B cell (primary cell): ENCODE measurements at regions not wholly inside any gene's neighbourhood (a gene's known extent, or its start where the extent isn't known, plus 50 kb on each side); places are given as distances from the start of the nearest gene placed in this dataset.

Experiments
- ATAC-seq: fragments of 200-7000 bp; cut with Tn5 transposase; one replicate; pipeline ENCODE4 v1.10.0; 2021; ENCODE audit warnings: low read depth, mild to moderate bottlenecking, moderate number of reproducible peaks, moderate library complexity
- CTCF ChIA-PET: fragments of 350-600 bp; sonication (Branson Sonifier 250); formaldehyde crosslinking; loops from one replicate; lab custom pipeline; 2021; ENCODE audit warnings: antibody characterized with exemption, inconsistent platforms; lab: Charles Lee
- POLR2A ChIA-PET: fragments of 350-600 bp; sonication (Branson Sonifier 250); formaldehyde crosslinking; loops from one replicate; lab custom pipeline; 2021; ENCODE audit warnings: antibody characterized with exemption; lab: Charles Lee
- DNase-seq: peaks from one replicate; pipeline ENCODE4 v3.0.0; 2013
- H2AFZ ChIP-seq: 2 replicates; pipeline ENCODE4 v1.6.1; 2012; ENCODE audit warnings: mild to moderate bottlenecking, low read depth, low read length; ENCODE audit not compliant: insufficient read depth, poor library complexity, severe bottlenecking
- H3K27ac ChIP-seq, 2 donors: 1 replicate in 1 of 2; 2 replicates in 1 of 2; pipeline ENCODE4 v1.5.1; 2012 to 2013; ENCODE audit warnings: low read length in 2 of 2, mild to moderate bottlenecking in 2 of 2, moderate library complexity in 1 of 2
- H3K27me3 ChIP-seq, 4 experiments: fragments of 200-600 bp in 1 of 4; sonication (generic) in 1 of 4; replicated peaks in 1 of 4; 1 replicate in 2 of 4; 2 replicates in 2 of 4; pipeline versions ENCODE4 v1.6.1 to v1.7.0; 2013 to 2016; ENCODE audit warnings: low read length in 3 of 4, mild to moderate bottlenecking in 2 of 4, mixed read lengths in 1 of 4, moderate library complexity in 1 of 4; ENCODE audit not compliant: insufficient read depth in 4 of 4, control insufficient read depth in 3 of 4; ENCODE audit errors: control extremely low read depth in 1 of 4
- H3K36me3 ChIP-seq, 2 experiments: replicated peaks in 1 of 2; 1 replicate in 1 of 2; 2 replicates in 1 of 2; pipeline versions ENCODE4 v1.6.1 to v1.7.1; 2013; ENCODE audit warnings: low read length in 1 of 2; ENCODE audit not compliant: insufficient read depth in 2 of 2, control insufficient read depth in 1 of 2; ENCODE audit errors: control extremely low read depth in 1 of 2, extremely low read depth in 1 of 2
- H3K4me1 ChIP-seq, 2 donors: fragments of 200-600 bp in 1 of 2; sonication (generic) in 1 of 2; 1 replicate in 1 of 2; 2 replicates in 1 of 2; pipeline versions ENCODE4 v1.5.1 to v1.6.1; 2013 to 2017; ENCODE audit warnings: low read length in 2 of 2; ENCODE audit not compliant: control insufficient read depth in 2 of 2, insufficient read depth in 2 of 2
- H3K4me2 ChIP-seq: replicated peaks from 2 replicates; pipeline ENCODE3; 2012; ENCODE audit warnings: mild to moderate bottlenecking, low read depth, low read length; ENCODE audit not compliant: poor library complexity, severe bottlenecking
- H3K4me3 ChIP-seq, 5 experiments: fragments of 200-600 bp in 1 of 5; sonication (generic) in 1 of 5; 1 replicate in 3 of 5; 2 replicates in 2 of 5; pipeline versions ENCODE4 v1.5.1 to v1.7.0; 2011 to 2016; ENCODE audit warnings: low read length in 4 of 5, mild to moderate bottlenecking in 4 of 5, low read depth in 2 of 5, control low read depth in 1 of 5, moderate library complexity in 1 of 5; ENCODE audit not compliant: insufficient read depth in 1 of 5; ENCODE audit errors: control extremely low read depth in 1 of 5, extremely low read depth in 1 of 5
- H3K79me2 ChIP-seq: fragments of 200-600 bp; sonication (generic); one replicate; pipeline ENCODE4 v1.6.0; 2016; ENCODE audit warnings: low read length; ENCODE audit not compliant: control insufficient read depth, insufficient read depth
- H3K9ac ChIP-seq: fragments of 200-600 bp; sonication (generic); 2 replicates; pipeline ENCODE4 v1.6.1; 2017; ENCODE audit warnings: mild to moderate bottlenecking, low read length, moderate library complexity
- H3K9me3 ChIP-seq, 3 donors: one replicate each; pipeline versions ENCODE4 v1.6.1 to v1.7.1; 2013; ENCODE audit warnings: low read length in 2 of 3; ENCODE audit not compliant: control insufficient read depth in 2 of 3, insufficient read depth in 1 of 3; ENCODE audit errors: control extremely low read depth in 1 of 3
- H4K20me1 ChIP-seq: 2 replicates; pipeline ENCODE4 v1.6.0; 2012; ENCODE audit warnings: mild to moderate bottlenecking, low read length; ENCODE audit not compliant: insufficient read depth, control insufficient read depth, poor library complexity, severe bottlenecking
- H3K27ac Mint-ChIP-seq: one replicate; pipeline ENCODE4 v1.8.0; 2021; ENCODE audit warnings: mixed read lengths
- H3K27me3 Mint-ChIP-seq: one replicate; pipeline ENCODE4 v1.8.0; 2021; ENCODE audit warnings: mixed read lengths
- H3K4me1 Mint-ChIP-seq: one replicate; pipeline ENCODE4 v1.8.0; 2021; ENCODE audit warnings: mixed read lengths
- H3K4me3 Mint-ChIP-seq: one replicate; pipeline ENCODE4 v1.8.0; 2021; ENCODE audit warnings: mixed read lengths
- H3K9me3 Mint-ChIP-seq: one replicate; pipeline ENCODE4 v1.8.0; 2022; ENCODE audit warnings: mixed read lengths; ENCODE audit not compliant: insufficient read depth
- CTCF ChIP-seq: fragments of 200-600 bp; IDR thresholded peaks from one replicate; pipeline ENCODE4 v1.8.0; 2022; ENCODE audit warnings: antibody characterized with exemption, mild to moderate bottlenecking
- EZH2 ChIP-seq: IDR thresholded peaks from 2 replicates; pipeline ENCODE4 v1.6.1; 2012; ENCODE audit warnings: borderline replicate concordance, low read depth, mild to moderate bottlenecking, moderate library complexity, low read length; ENCODE audit not compliant: insufficient read depth, poor library complexity, severe bottlenecking
- WGBS: methylation state at CpG from one replicate; pipeline ENCODE4 v1.1.5; 2013; ENCODE audit warnings: missing lambda C conversion rate; ENCODE audit not compliant: insufficient coverage; 5-methylcytosine and 5-hydroxymethylcytosine counted together
- intact Hi-C: fragments of 100-400 bp; cut with micrococcal nuclease; formaldehyde crosslinking; loops from one replicate; pipeline ENCODE4 v1.10.0; 2022

GRCh38 chr13:80214050-80214449 is 126.9 kb downstream of the SPRY2 start:
- TF ChIP-seq CTCF (no peak), EZH2 (no peak)
- CTCF ChIA-PET: no interaction called here
- Mint-ChIP-seq H3K9me3 (no peaks in the 10 kb centered on the region), H3K4me1 (no peaks in the 10 kb centered on the region), H3K4me3 (no peak overlapping the region), H3K27ac (no peak overlapping the region), H3K27me3 (no peaks in the 10 kb centered on the region)
- no peak for ATAC-seq
- POLR2A ChIA-PET: no interaction called here
- no peak overlapping the region for H2AFZ ChIP-seq
- no peaks in the 10 kb centered on the region for H3K79me2 ChIP-seq
- no peak overlapping the region for H3K9ac ChIP-seq
- intact Hi-C loops: no loop called here
- H3K4me1 ChIP-seq: no peaks in the 10 kb centered on the region
- no peaks in the 10 kb centered on the region for H3K27me3 ChIP-seq
- H3K4me2 ChIP-seq: no peak overlapping the region
- H4K20me1 ChIP-seq: no peaks in the 10 kb centered on the region
- H3K9me3 ChIP-seq: no peaks in the 10 kb centered on the region
- DNase-seq: no peak
- H3K4me3 ChIP-seq: no peak overlapping the region
- H3K27ac ChIP-seq: no peak overlapping the region
- no peaks in the 10 kb centered on the region for H3K36me3 ChIP-seq
- WGBS: no CpG with 5 or more reads among the region's 2 CpGs

GRCh38 chr13:80213201-80213600 is 127.7 kb downstream of the SPRY2 start:
- no peak overlapping the region for H3K4me3 ChIP-seq
- Mint-ChIP-seq H3K27ac (no peak overlapping the region), H3K4me1 (no peaks in the 10 kb centered on the region), H3K27me3 (no peaks in the 10 kb centered on the region), H3K4me3 (no peak overlapping the region), H3K9me3 (no peaks in the 10 kb centered on the region)
- no peaks in the 10 kb centered on the region for H4K20me1 ChIP-seq
- H3K9me3 ChIP-seq: no peaks in the 10 kb centered on the region
- no peaks in the 10 kb centered on the region for H3K36me3 ChIP-seq
- intact Hi-C loops: no loop called here
- DNase-seq: no peak
- TF ChIP-seq EZH2: no peak
- no peak for TF ChIP-seq CTCF
- H3K27ac ChIP-seq: no peak overlapping the region
- H3K4me2 ChIP-seq: no peak overlapping the region
- no peak for ATAC-seq
- no CpG with 5 or more reads among the region's 2 CpGs for WGBS
- no peaks in the 10 kb centered on the region for H3K27me3 ChIP-seq
- no peak overlapping the region for H2AFZ ChIP-seq
- ChIA-PET POLR2A (no interaction called here), CTCF (no interaction called here)
- no peak overlapping the region for H3K9ac ChIP-seq
- no peaks in the 10 kb centered on the region for H3K79me2 ChIP-seq
- no peaks in the 10 kb centered on the region for H3K4me1 ChIP-seq
